Caco-2 (cell line): ENCODE measurements at regions not wholly inside any gene's neighbourhood (a gene's known extent, or its start where the extent isn't known, plus 50 kb on each side); places are given as distances from the start of the nearest gene placed in this dataset.

Experiments
- BruUV-seq: library from RNA; stranded (reverse); fragments of 400-500 nt; replicated peaks from 2 replicates; lab custom pipeline; 2021; lab: Mats Ljungman, UMichigan
- CTCF ChIA-PET: fragments of 300-600 bp; sonication (Branson Sonifier 250); formaldehyde crosslinking; loops from one replicate; lab custom pipeline; 2022; ENCODE audit warnings: antibody characterized with exemption; lab: Charles Lee
- POLR2A ChIA-PET: fragments of 300-600 bp; sonication (Branson Sonifier 250); formaldehyde crosslinking; loops from one replicate; lab custom pipeline; 2022; ENCODE audit warnings: antibody characterized with exemption; lab: Charles Lee
- DNase-seq, 2 experiments: peaks; one replicate each; pipeline versions ENCODE4 v3.0.0 to v3.0.0-alpha.2; 2020 to 2022
- H3K27me3 ChIP-seq: replicated peaks from 2 replicates; pipeline ENCODE4 v1.6.0; 2011; ENCODE audit warnings: low read length; ENCODE audit not compliant: control insufficient read depth, insufficient read depth
- H3K36me3 ChIP-seq: 2 replicates; pipeline ENCODE4 v1.5.1; 2011; ENCODE audit warnings: low read length; ENCODE audit not compliant: control insufficient read depth, insufficient read depth
- H3K4me1 ChIP-seq: fragments of 250-450 bp; sonication (Bioruptor Pico); 2 replicates; pipeline ENCODE4 v1.5.1; 2020; ENCODE audit warnings: mild to moderate bottlenecking
- H3K4me3 ChIP-seq: 2 replicates; pipeline ENCODE4 v1.5.1; 2011; ENCODE audit warnings: low read depth, mild to moderate bottlenecking, control low read depth, low read length
- H3K9me3 ChIP-seq: fragments of 250-450 bp; sonication (Bioruptor Pico); 2 replicates; pipeline ENCODE4 v1.5.1; 2020; ENCODE audit warnings: mild to moderate bottlenecking, moderate library complexity
- H3K27ac Mint-ChIP-seq: one replicate; pipeline ENCODE4 v1.8.0; 2022; ENCODE audit warnings: mixed read lengths; ENCODE audit not compliant: unreplicated experiment
- H3K27me3 Mint-ChIP-seq: one replicate; pipeline ENCODE4 v1.8.0; 2022; ENCODE audit warnings: mixed read lengths; ENCODE audit not compliant: insufficient read depth, unreplicated experiment
- H3K36me3 Mint-ChIP-seq: one replicate; pipeline ENCODE4 v1.8.0; 2022; ENCODE audit warnings: mild to moderate bottlenecking, mixed read lengths; ENCODE audit not compliant: insufficient read depth, unreplicated experiment
- H3K4me1 Mint-ChIP-seq: one replicate; pipeline ENCODE4 v1.8.0; 2022; ENCODE audit warnings: low read depth, mixed read lengths; ENCODE audit not compliant: unreplicated experiment
- H3K4me3 Mint-ChIP-seq: one replicate; pipeline ENCODE4 v1.8.0; 2022; ENCODE audit warnings: mild to moderate bottlenecking, moderate library complexity, mixed read lengths; ENCODE audit not compliant: unreplicated experiment
- H3K9me3 Mint-ChIP-seq: one replicate; pipeline ENCODE4 v1.8.0; 2022; ENCODE audit warnings: mixed read lengths; ENCODE audit not compliant: unreplicated experiment
- CTCF ChIP-seq, 2 experiments: fragments of 200-600 bp in 1 of 2; IDR thresholded peaks; 1 replicate in 1 of 2; 2 replicates in 1 of 2; pipeline versions ENCODE4 v1.5.1 to v1.8.0; 2011 to 2022; ENCODE audit warnings: antibody characterized with exemption in 1 of 2, control low read depth in 1 of 2, inconsistent platforms in 1 of 2, low read depth in 1 of 2, low read length in 1 of 2, mild to moderate bottlenecking in 1 of 2, moderate library complexity in 1 of 2; ENCODE audit not compliant: insufficient read depth in 1 of 2, severe bottlenecking in 1 of 2, unreplicated experiment in 1 of 2
- intact Hi-C: fragments of 100-400 bp; cut with micrococcal nuclease; formaldehyde crosslinking; loops from one replicate; pipeline ENCODE4 v1.10.0; 2022; ENCODE audit not compliant: unreplicated experiment

GRCh38 chr3:3631114-3631513, 168.1 kb upstream of the LRRN1 start:
- no peaks in the 10 kb centered on the region for H3K36me3 ChIP-seq
- no peak for DNase-seq
- ChIA-PET CTCF (no interaction called here), POLR2A (no interaction called here)
- H3K4me1 Mint-ChIP-seq, result peaks cover 6% of the 10 kb centered on the region
- no peaks in the 10 kb centered on the region for H3K36me3 Mint-ChIP-seq
- H3K27me3 Mint-ChIP-seq, result no peaks in the 10 kb centered on the region
- H3K4me3 Mint-ChIP-seq, result no peak overlapping the region
- no peaks in the 10 kb centered on the region for H3K27me3 ChIP-seq
- H3K9me3 ChIP-seq, result peaks cover 3% of the 10 kb centered on the region; the same call in 1 of the 2 replicates
- H3K4me1 ChIP-seq, result peaks cover 3% of the 10 kb centered on the region; the same call in 1 of the 2 replicates
- no TSS peak for BruUV-seq
- no peak for TF ChIP-seq CTCF (IDR thresholded peaks at IDR 0.05; ENCODE audit: insufficient read depth in 1 of 2, low read depth in 1 of 2, low read length in 1 of 2, severe bottlenecking in 1 of 2, unreplicated experiment in 1 of 2)
- no peak overlapping the region for H3K27ac Mint-ChIP-seq
- H3K4me3 ChIP-seq, result no peak overlapping the region
- intact Hi-C loops, result no loop called here
- H3K9me3 Mint-ChIP-seq, result no peaks in the 10 kb centered on the region

- Mint-ChIP-seq H3K36me3 (no peaks in the 10 kb centered on the region), H3K27ac (no peak overlapping the region), H3K4me1 (peaks cover 12% of the 10 kb centered on the region), H3K9me3 (no peaks in the 10 kb centered on the region), H3K4me3 (no peak overlapping the region), H3K27me3 (no peaks in the 10 kb centered on the region)
- BruUV-seq, result no TSS peak
- no peak overlapping the region for H3K4me3 ChIP-seq
- peaks cover 13% of the 10 kb centered on the region for H3K4me1 ChIP-seq
- intact Hi-C loops, result loop anchor here (5.0 kb wide), 1 partner anchor 77 kb away; no protein-coding TSS in a partner anchor
- H3K36me3 ChIP-seq, result no peaks in the 10 kb centered on the region
- no peaks in the 10 kb centered on the region for H3K27me3 ChIP-seq
- ChIA-PET CTCF (no interaction called here), POLR2A (no interaction called here)
- H3K9me3 ChIP-seq, result peaks cover 3% of the 10 kb centered on the region; the same call in 1 of the 2 replicates
- no peak for DNase-seq
- no peak for TF ChIP-seq CTCF (IDR thresholded peaks at IDR 0.05; ENCODE audit: insufficient read depth in 1 of 2, low read depth in 1 of 2, low read length in 1 of 2, severe bottlenecking in 1 of 2, unreplicated experiment in 1 of 2)
Measured at GRCh38 chr3:3629911-3630310, 169.3 kb upstream of the LRRN1 start.

GRCh38 chr3:3628676-3629328, 170.4 kb upstream of the LRRN1 start:
- no peak for TF ChIP-seq CTCF (IDR thresholded peaks at IDR 0.05; ENCODE audit: insufficient read depth in 1 of 2, low read depth in 1 of 2, low read length in 1 of 2, severe bottlenecking in 1 of 2, unreplicated experiment in 1 of 2)
- no peak for DNase-seq
- Histone ChIP-seq H3K4me1 (peaks cover 15% of the 10 kb centered on the region), H3K27me3 (no peaks in the 10 kb centered on the region), H3K36me3 (no peaks in the 10 kb centered on the region), H3K4me3 (no peak overlapping the region), H3K9me3 (peaks cover 4% of the 10 kb centered on the region)
- ChIA-PET POLR2A (no interaction called here), CTCF (no interaction called here)
- H3K36me3 Mint-ChIP-seq, result no peaks in the 10 kb centered on the region
- no peak overlapping the region for H3K4me3 Mint-ChIP-seq
- H3K27me3 Mint-ChIP-seq, result no peaks in the 10 kb centered on the region
- H3K27ac Mint-ChIP-seq, result no peak overlapping the region
- intact Hi-C loops, result loop anchor here (5.0 kb wide), 1 partner anchor 78 kb away; no protein-coding TSS in a partner anchor
- no TSS peak for BruUV-seq
- no peaks in the 10 kb centered on the region for H3K9me3 Mint-ChIP-seq
- H3K4me1 Mint-ChIP-seq, result peaks cover 12% of the 10 kb centered on the region
